ENCODE measurements at regions not wholly inside any gene's neighbourhood (a gene's known extent, or its start where the extent isn't known, plus 50 kb on each side); places are given as distances from the start of the nearest gene placed in this dataset.

DNA sequence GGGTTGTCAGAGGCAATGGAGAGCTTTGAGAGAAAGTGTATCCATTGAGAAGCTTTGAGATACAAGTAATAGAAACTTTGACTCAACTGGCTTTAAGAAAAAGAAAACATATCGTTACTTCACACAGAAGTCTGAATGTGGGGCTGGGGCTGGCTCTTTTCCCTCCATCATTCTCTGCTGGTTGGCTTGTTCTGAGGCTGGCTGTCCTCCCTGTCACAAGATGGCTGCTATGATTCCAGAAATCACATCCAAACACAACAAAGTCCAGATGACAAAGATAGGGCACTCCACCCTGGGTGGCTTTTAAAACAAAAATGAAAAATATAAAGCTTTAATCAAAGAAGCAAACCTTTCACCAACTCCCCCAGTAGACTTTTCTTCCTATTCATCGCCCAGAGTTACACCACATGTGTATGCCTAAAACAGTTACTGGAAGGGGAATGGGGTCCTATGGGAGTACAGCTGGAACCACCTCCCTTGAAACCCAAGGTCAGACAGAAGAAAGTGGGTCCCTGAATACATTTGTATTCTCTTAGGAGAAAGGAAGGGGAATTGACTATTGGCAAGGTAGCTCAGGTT is 284.3 kb downstream of the GAS1 start:
- TF ChIP-seq, protein P1, sequence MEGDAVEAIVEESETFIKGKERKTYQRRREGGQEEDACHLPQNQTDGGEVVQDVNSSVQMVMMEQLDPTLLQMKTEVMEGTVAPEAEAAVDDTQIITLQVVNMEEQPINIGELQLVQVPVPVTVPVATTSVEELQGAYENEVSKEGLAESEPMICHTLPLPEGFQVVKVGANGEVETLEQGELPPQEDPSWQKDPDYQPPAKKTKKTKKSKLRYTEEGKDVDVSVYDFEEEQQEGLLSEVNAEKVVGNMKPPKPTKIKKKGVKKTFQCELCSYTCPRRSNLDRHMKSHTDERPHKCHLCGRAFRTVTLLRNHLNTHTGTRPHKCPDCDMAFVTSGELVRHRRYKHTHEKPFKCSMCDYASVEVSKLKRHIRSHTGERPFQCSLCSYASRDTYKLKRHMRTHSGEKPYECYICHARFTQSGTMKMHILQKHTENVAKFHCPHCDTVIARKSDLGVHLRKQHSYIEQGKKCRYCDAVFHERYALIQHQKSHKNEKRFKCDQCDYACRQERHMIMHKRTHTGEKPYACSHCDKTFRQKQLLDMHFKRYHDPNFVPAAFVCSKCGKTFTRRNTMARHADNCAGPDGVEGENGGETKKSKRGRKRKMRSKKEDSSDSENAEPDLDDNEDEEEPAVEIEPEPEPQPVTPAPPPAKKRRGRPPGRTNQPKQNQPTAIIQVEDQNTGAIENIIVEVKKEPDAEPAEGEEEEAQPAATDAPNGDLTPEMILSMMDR (conservative IDR thresholded peaks at IDR 0.05) = no peak
- TF ChIP-seq ZFX (IDR thresholded peaks at IDR 0.05) = no peak
